ENCODE measurements at regions not wholly inside any gene's neighbourhood (a gene's known extent, or its start where the extent isn't known, plus 50 kb on each side); places are given as distances from the start of the nearest gene placed in this dataset.

GRCh38 chr13:111484959-111485358 is 164.5 kb downstream of the TEX29 start:
- H3K4me3 ChIP-seq (replicated peaks in 1 of 4; ENCODE audit: control extremely low read depth in 1 of 4, insufficient read depth in 1 of 4, low read depth in 3 of 4, low read length in 4 of 4) = no peak overlapping the region
- H3K36me3 ChIP-seq (ENCODE audit: control insufficient read depth, insufficient read depth, low read length) = no peaks in the 10 kb centered on the region
- no peak for DNase-seq (ENCODE audit: low read depth in 2 of 2)
- no peak overlapping the region for H2AFZ ChIP-seq (ENCODE audit: low read length)
- no peaks in the 10 kb centered on the region for H3K4me1 ChIP-seq (ENCODE audit: control insufficient read depth, extremely low read depth, insufficient read depth, low read length)
- H3K79me2 ChIP-seq (ENCODE audit: control insufficient read depth, insufficient read depth, low read length) = no peaks in the 10 kb centered on the region
- no peak overlapping the region for H3K9ac ChIP-seq (ENCODE audit: insufficient read depth, low read length)
- no peaks in the 10 kb centered on the region for H4K20me1 ChIP-seq (ENCODE audit: control insufficient read depth, extremely low read depth, insufficient read depth, low read length)
- H3K9me3 ChIP-seq (ENCODE audit: control insufficient read depth, insufficient read depth, low read depth, low read length) = no peaks in the 10 kb centered on the region
- H3K27ac ChIP-seq (ENCODE audit: insufficient read depth, low read length) = no peak overlapping the region
- no peak overlapping the region for H3K4me2 ChIP-seq (ENCODE audit: extremely low read depth, insufficient read depth, low read length)
- TF ChIP-seq EZH2 (IDR thresholded peaks at IDR 0.05; ENCODE audit: low read length, missing control alignments) (no peak), CTCF (conservative IDR thresholded peaks at IDR 0.05 in 1 of 2, IDR thresholded peaks at IDR 0.05 in 1 of 2; ENCODE audit: low read depth in 1 of 2, low read length in 2 of 2) (no peak)
- no peaks in the 10 kb centered on the region for H3K27me3 ChIP-seq (ENCODE audit: control insufficient read depth, insufficient read depth, low read length)

GRCh38 chr13:111485491-111486250 is 165.2 kb downstream of the TEX29 start:
- H3K9ac ChIP-seq (ENCODE audit: insufficient read depth, low read length) = no peak overlapping the region
- no peaks in the 10 kb centered on the region for H4K20me1 ChIP-seq (ENCODE audit: control insufficient read depth, extremely low read depth, insufficient read depth, low read length)
- no peak overlapping the region for H3K4me2 ChIP-seq (ENCODE audit: extremely low read depth, insufficient read depth, low read length)
- no peaks in the 10 kb centered on the region for H3K36me3 ChIP-seq (ENCODE audit: control insufficient read depth, insufficient read depth, low read length)
- H3K27ac ChIP-seq (ENCODE audit: insufficient read depth, low read length) = no peak overlapping the region
- no peaks in the 10 kb centered on the region for H3K4me1 ChIP-seq (ENCODE audit: control insufficient read depth, extremely low read depth, insufficient read depth, low read length)
- H3K9me3 ChIP-seq (ENCODE audit: control insufficient read depth, insufficient read depth, low read depth, low read length) = no peaks in the 10 kb centered on the region
- no peak overlapping the region for H3K4me3 ChIP-seq (replicated peaks in 1 of 4; ENCODE audit: control extremely low read depth in 1 of 4, insufficient read depth in 1 of 4, low read depth in 3 of 4, low read length in 4 of 4)
- no peaks in the 10 kb centered on the region for H3K79me2 ChIP-seq (ENCODE audit: control insufficient read depth, insufficient read depth, low read length)
- H3K27me3 ChIP-seq (ENCODE audit: control insufficient read depth, insufficient read depth, low read length) = no peaks in the 10 kb centered on the region
- no peak for DNase-seq (ENCODE audit: low read depth in 2 of 2)
- no peak overlapping the region for H2AFZ ChIP-seq (ENCODE audit: low read length)
- no peak for TF ChIP-seq CTCF (conservative IDR thresholded peaks at IDR 0.05 in 1 of 2, IDR thresholded peaks at IDR 0.05 in 1 of 2; ENCODE audit: low read depth in 1 of 2, low read length in 2 of 2)
- no peak for TF ChIP-seq EZH2 (IDR thresholded peaks at IDR 0.05; ENCODE audit: low read length, missing control alignments)

GRCh38 chr13:111486331-111486730 is 165.9 kb downstream of the TEX29 start:
- H2AFZ ChIP-seq (ENCODE audit: low read length) = no peak overlapping the region
- H3K27me3 ChIP-seq (ENCODE audit: control insufficient read depth, insufficient read depth, low read length) = no peaks in the 10 kb centered on the region
- no peaks in the 10 kb centered on the region for H3K4me1 ChIP-seq (ENCODE audit: control insufficient read depth, extremely low read depth, insufficient read depth, low read length)
- H4K20me1 ChIP-seq (ENCODE audit: control insufficient read depth, extremely low read depth, insufficient read depth, low read length) = no peaks in the 10 kb centered on the region
- TF ChIP-seq CTCF (conservative IDR thresholded peaks at IDR 0.05 in 1 of 2, IDR thresholded peaks at IDR 0.05 in 1 of 2; ENCODE audit: low read depth in 1 of 2, low read length in 2 of 2) (no peak), EZH2 (IDR thresholded peaks at IDR 0.05; ENCODE audit: low read length, missing control alignments) (no peak)
- H3K9me3 ChIP-seq (ENCODE audit: control insufficient read depth, insufficient read depth, low read depth, low read length) = no peaks in the 10 kb centered on the region
- no peaks in the 10 kb centered on the region for H3K79me2 ChIP-seq (ENCODE audit: control insufficient read depth, insufficient read depth, low read length)
- no peak for DNase-seq (ENCODE audit: low read depth in 2 of 2)
- H3K4me2 ChIP-seq (ENCODE audit: extremely low read depth, insufficient read depth, low read length) = no peak overlapping the region
- no peak overlapping the region for H3K27ac ChIP-seq (ENCODE audit: insufficient read depth, low read length)
- H3K4me3 ChIP-seq (replicated peaks in 1 of 4; ENCODE audit: control extremely low read depth in 1 of 4, insufficient read depth in 1 of 4, low read depth in 3 of 4, low read length in 4 of 4) = no peak overlapping the region
- H3K9ac ChIP-seq (ENCODE audit: insufficient read depth, low read length) = no peak overlapping the region
- H3K36me3 ChIP-seq (ENCODE audit: control insufficient read depth, insufficient read depth, low read length) = no peaks in the 10 kb centered on the region
